ENCODE measurements at regions not wholly inside any gene's neighbourhood (a gene's known extent, or its start where the extent isn't known, plus 50 kb on each side); places are given as distances from the start of the nearest gene placed in this dataset.
"Not testable (repeated sequence)": the region's sequence is repeated elsewhere in the genome, so short reads cannot be mapped to it uniquely, and the experiment has no call there.

DNA sequence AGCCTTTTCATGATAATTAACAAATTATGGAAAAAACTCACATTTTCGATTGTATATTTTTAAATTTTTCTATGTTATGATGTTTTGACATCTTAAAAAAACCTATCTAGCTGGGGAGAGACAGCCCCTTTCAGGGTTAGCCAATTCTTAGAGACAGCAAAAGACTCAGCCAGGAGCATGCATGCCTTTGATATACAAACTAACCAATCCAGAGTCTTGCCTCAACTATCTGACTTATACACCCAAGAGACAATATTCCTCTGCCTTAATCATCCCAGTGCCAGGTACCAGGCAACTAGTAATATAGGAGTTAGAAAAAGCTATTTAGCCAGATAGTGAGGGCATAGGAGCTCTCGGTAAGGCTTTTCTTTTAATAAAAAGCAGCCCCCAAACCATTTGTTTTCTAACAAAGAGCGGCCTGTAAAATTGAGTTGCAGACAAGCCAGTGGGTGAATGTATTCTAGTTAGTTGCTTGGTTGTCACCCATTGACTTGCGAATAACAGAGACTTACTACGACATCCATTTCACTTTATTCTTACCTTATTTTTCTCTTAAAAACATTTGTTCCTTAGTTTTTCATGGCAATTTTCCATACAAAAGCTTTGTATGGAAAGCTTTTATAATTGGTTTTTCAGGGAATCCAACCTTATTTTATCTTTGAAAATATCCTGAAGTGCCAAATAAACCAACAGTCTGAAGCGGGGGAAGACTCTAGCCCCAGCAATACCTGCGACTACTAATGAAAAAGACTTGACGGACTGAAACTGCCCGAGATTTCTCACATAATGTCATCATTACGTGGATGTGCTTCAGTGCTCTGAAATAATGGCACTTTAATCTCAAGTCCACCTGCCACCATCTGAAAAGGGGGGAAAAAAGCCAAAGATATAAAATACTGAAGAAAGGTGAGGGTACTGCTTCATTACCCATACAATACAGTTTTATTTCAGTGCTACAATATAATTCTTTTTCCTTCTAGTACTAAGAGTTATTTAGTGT is 64.6 kb upstream of the ATP2C1 start:
- peak; percentile 39 for DNase-seq
- H3K36me3 ChIP-seq (replicated peaks; ENCODE audit: control insufficient read depth, insufficient read depth, low read length): no peaks in the 10 kb centered on the region
- no peaks in the 10 kb centered on the region for H3K27me3 ChIP-seq (ENCODE audit: control insufficient read depth, insufficient read depth, low read length)
- H3K4me3 ChIP-seq (ENCODE audit: insufficient read depth, low read depth, low read length): no peak overlapping the region

DNA sequence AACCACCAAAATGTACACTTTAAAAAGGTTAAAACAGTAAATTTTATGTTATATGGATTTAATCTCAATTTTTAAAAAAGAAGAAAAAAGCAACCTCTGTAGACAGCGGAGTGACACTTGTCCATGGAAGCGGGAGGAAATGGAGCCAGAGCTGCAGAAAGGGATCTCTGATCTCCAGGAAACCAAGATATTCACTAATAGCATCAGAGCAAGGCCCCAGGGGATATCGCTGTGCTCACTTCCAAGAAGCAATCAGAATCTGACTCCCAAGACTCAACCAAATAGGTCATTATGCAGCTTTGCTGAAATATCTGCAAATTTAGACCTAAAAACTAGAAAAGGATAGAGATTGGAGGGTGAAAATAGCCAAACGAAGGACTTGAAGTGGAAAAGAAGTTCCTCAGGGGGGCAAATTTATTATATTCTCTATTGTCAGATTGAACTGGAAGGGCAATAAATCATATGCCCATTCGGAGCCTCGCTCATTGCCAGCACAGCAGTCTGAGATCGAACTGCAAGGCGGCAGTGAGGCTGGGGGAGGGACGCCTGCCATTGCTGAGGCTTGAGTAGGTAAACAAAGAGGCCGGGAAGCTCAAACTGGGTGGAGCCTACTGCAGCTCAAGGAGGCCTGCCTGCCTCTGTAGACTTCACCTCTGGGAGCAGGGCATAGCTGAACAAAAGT is 62.0 kb upstream of the ATP2C1 start:
- Histone ChIP-seq H3K27me3 (ENCODE audit: control insufficient read depth, insufficient read depth, low read length) (no peaks in the 10 kb centered on the region), H3K4me3 (ENCODE audit: insufficient read depth, low read depth, low read length) (no peak overlapping the region), H3K36me3 (replicated peaks; ENCODE audit: control insufficient read depth, insufficient read depth, low read length) (no peaks in the 10 kb centered on the region)
- no peak for DNase-seq

DNA sequence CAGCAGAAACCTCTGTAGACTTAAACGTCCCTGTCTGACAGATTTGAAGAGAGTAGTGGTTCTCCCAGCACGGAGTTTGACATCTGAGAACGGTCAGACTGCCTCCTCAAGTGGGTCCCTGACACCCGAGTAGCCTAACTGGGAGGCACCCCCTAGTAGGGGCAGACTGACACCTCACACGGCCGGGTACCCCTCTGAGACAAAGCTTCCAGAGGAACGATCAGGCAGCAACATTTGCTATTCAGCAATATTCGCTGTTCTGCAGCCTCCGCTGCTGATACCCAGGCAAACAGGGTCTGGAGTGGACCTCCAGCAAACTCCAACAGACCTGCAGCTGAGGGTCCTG is 61.5 kb upstream of the ATP2C1 start:
- not testable (repeated sequence) for DNase-seq; H3K27me3 ChIP-seq (ENCODE audit: control insufficient read depth, insufficient read depth, low read length); H3K4me3 ChIP-seq (ENCODE audit: insufficient read depth, low read depth, low read length); H3K36me3 ChIP-seq (replicated peaks; ENCODE audit: control insufficient read depth, insufficient read depth, low read length)

DNA sequence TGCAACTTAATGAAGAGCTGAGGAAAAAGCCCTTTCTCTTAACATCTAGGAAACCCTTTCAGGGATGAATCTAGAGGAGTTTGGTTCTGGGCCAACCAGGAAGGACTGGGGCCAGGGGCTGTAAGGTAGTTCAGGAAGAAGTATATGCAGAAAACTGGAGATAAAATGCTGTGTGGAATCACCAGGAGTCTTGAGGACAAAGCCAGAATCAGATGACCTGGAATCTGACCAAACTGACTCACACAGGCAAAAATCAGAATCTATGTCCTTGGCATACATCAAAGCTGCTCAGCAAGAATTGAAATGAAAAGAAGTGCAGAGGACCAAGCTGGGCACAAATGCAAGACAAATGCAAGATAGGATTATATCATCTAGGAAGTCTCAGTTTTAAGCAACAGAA is 59.4 kb upstream of the ATP2C1 start:
- Histone ChIP-seq H3K27me3 (ENCODE audit: control insufficient read depth, insufficient read depth, low read length) (no peaks in the 10 kb centered on the region), H3K36me3 (replicated peaks; ENCODE audit: control insufficient read depth, insufficient read depth, low read length) (no peaks in the 10 kb centered on the region), H3K4me3 (ENCODE audit: insufficient read depth, low read depth, low read length) (no peak overlapping the region)
- no peak for DNase-seq

DNA sequence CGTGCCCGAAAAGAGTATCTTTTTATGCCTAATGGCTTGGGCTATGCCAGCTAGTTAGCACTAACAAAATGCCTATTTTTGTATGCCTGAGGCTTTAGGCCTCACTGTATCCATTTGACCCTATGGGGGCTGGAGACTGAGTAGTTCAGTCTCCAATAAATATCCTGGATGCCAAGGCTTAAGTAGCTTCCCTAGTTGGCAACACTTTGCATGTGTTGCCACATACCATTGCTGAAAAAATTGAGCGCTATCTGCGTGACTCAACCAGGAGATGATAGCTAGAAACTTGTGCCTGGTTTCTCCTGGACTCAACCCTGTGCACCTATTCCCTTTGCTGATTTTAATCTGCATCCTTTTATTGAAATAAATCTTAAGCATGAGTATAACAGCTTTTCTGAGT is 58.4 kb upstream of the ATP2C1 start:
- no peaks in the 10 kb centered on the region for H3K27me3 ChIP-seq (ENCODE audit: control insufficient read depth, insufficient read depth, low read length)
- no peak for DNase-seq
- no peak overlapping the region for H3K4me3 ChIP-seq (ENCODE audit: insufficient read depth, low read depth, low read length)
- H3K36me3 ChIP-seq (replicated peaks; ENCODE audit: control insufficient read depth, insufficient read depth, low read length): no peaks in the 10 kb centered on the region

DNA sequence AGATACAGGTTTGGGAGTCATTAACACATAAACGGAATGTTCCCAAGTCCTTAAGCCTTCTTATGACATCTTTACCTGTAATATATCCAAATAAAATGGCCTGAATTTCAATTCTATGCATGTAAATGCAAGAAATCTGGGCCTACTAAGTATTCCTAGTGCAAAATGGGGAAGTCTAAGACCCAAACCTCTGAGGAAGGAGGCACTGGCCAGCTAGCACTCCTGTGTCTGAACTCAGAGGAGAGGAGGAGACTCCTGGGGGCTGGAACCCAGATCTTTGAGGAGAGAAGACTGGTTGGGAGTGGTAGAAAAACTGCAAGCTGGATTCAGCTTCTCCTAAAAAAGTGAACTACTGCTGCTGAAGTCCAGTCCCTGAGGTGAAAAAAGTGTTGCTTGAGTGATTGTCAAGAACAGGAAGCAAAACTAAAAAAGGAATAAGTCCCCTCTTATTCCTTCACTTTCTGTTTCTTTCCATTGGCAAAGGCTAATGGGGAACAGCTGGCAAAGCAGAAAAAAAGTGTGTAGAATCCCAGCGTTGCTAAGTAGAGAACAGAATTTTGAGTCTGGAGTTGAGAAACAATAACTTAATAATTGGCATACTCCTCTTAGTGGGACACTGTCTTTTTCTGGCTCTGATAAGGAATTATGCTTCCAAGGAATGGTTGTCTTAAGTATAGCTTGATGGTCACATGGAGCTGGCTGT is 54.8 kb upstream of the ATP2C1 start:
- Histone ChIP-seq H3K4me3 (ENCODE audit: insufficient read depth, low read depth, low read length) (no peak overlapping the region), H3K36me3 (replicated peaks; ENCODE audit: control insufficient read depth, insufficient read depth, low read length) (no peaks in the 10 kb centered on the region), H3K27me3 (ENCODE audit: control insufficient read depth, insufficient read depth, low read length) (no peaks in the 10 kb centered on the region)
- DNase-seq: no peak

DNA sequence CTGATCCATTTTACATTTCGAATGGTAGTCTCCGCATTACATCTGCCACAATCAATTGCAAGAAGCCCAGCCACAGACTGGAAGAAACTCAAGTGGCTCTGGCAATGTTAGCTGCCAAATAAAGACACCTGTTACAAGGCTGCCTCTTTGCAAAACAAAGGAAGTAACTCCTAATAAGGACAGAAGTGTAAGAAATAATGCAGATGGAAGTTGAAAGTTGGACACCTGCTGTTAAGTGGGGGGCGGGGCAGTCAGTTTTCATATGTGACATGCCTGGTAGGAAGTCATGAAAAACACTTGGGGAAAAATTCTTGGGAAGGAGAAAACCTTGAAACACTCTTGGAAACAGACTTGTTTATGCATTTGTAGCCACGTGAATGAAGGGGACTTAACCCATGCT is 54.1 kb upstream of the ATP2C1 start:
- Histone ChIP-seq H3K27me3 (ENCODE audit: control insufficient read depth, insufficient read depth, low read length) (no peaks in the 10 kb centered on the region), H3K36me3 (replicated peaks; ENCODE audit: control insufficient read depth, insufficient read depth, low read length) (no peaks in the 10 kb centered on the region), H3K4me3 (ENCODE audit: insufficient read depth, low read depth, low read length) (no peak overlapping the region)
- peak; percentile 48 for DNase-seq

DNA sequence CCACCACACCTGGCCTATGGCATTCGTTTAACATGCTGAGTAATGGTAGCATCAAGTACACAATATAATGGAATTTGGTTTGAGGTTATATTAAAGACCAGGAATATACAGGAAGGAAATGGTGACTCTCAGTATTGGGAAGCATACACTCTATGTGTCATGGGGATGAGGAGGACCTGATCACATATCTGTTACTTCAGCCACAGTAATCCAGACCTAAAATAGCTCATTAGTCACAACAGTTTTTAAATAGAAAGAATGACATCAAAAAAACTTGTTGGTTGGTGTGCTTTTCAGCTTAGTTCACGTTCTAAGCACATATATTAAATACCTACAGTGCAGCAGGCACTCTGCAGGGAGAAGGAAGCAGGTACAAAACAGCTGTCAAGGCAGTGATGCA is 52.5 kb upstream of the ATP2C1 start:
- no peaks in the 10 kb centered on the region for H3K27me3 ChIP-seq (ENCODE audit: control insufficient read depth, insufficient read depth, low read length)
- no peak for DNase-seq
- no peak overlapping the region for H3K4me3 ChIP-seq (ENCODE audit: insufficient read depth, low read depth, low read length)
- H3K36me3 ChIP-seq (replicated peaks; ENCODE audit: control insufficient read depth, insufficient read depth, low read length): no peaks in the 10 kb centered on the region

DNA sequence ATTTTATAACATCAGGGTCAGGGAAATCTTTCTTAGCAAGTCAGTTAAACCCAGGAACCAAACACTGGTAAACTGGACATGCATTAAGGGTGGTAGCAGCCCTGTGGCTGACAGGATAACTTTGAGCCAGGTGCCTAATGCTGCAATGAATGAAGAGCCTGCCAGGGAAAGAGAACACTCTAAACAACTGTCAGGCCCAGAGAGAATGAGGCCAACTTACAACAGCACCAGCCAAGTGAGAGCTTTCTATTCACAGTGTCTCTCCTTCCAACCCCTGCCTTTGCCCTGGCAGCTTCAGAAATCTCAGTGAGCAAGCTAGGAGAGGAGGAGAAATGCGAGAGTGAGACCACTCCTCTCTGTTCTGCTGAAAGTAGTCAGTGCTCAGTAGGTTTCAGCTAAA is 50.4 kb upstream of the ATP2C1 start:
- H3K27me3 ChIP-seq (ENCODE audit: control insufficient read depth, insufficient read depth, low read length): no peaks in the 10 kb centered on the region
- no peak overlapping the region for H3K4me3 ChIP-seq (ENCODE audit: insufficient read depth, low read depth, low read length)
- no peaks in the 10 kb centered on the region for H3K36me3 ChIP-seq (replicated peaks; ENCODE audit: control insufficient read depth, insufficient read depth, low read length)
- DNase-seq: no peak

Measured in H7 (cell line).